H9 (cell line): ENCODE measurements at regions not wholly inside any gene's neighbourhood (a gene's known extent, or its start where the extent isn't known, plus 50 kb on each side); places are given as distances from the start of the nearest gene placed in this dataset.

Experiments
- DNase-seq: peaks from one replicate; pipeline ENCODE4 v3.0.0-alpha.2; 2017
- H2AFZ ChIP-seq: one replicate; pipeline ENCODE4 v1.6.1; 2013; ENCODE audit warnings: mild to moderate bottlenecking, low read length, control low read depth, moderate library complexity
- H2AK5ac ChIP-seq: 2 replicates; pipeline ENCODE4 v1.6.1; 2013; ENCODE audit warnings: low read length, control low read depth, mixed read lengths; ENCODE audit not compliant: insufficient read length
- H2BK120ac ChIP-seq: one replicate; pipeline ENCODE4 v1.6.1; 2013; ENCODE audit warnings: low read depth, mild to moderate bottlenecking, low read length, control low read depth, inconsistent platforms; ENCODE audit not compliant: poor library complexity, severe bottlenecking
- H2BK12ac ChIP-seq: 2 replicates; pipeline ENCODE4 v1.6.1; 2013; ENCODE audit warnings: low read length, control low read depth, mixed read lengths, low read depth; ENCODE audit not compliant: insufficient read length
- H2BK15ac ChIP-seq: 2 replicates; pipeline ENCODE4 v1.6.1; 2013; ENCODE audit warnings: low read depth, low read length, control low read depth
- H2BK20ac ChIP-seq: one replicate; pipeline ENCODE4 v1.6.1; 2013; ENCODE audit warnings: low read depth, mild to moderate bottlenecking, low read length, control low read depth, inconsistent platforms; ENCODE audit not compliant: poor library complexity, severe bottlenecking
- H2BK5ac ChIP-seq: 2 replicates; pipeline ENCODE4 v1.6.1; 2013; ENCODE audit warnings: low read length, control low read depth, mixed read lengths; ENCODE audit not compliant: insufficient read length
- H3K14ac ChIP-seq: 2 replicates; pipeline ENCODE4 v1.6.1; 2013; ENCODE audit warnings: low read length, control low read depth; ENCODE audit not compliant: insufficient read depth
- H3K18ac ChIP-seq: 2 replicates; pipeline ENCODE4 v1.6.1; 2013; ENCODE audit warnings: low read depth, mild to moderate bottlenecking, mixed read lengths, low read length, control low read depth; ENCODE audit not compliant: insufficient read length
- H3K23ac ChIP-seq: 2 replicates; pipeline ENCODE4 v1.6.1; 2013; ENCODE audit warnings: low read length, control low read depth, mixed read lengths, low read depth; ENCODE audit not compliant: insufficient read length
- H3K23me2 ChIP-seq: 2 replicates; pipeline ENCODE4 v1.6.1; 2013; ENCODE audit warnings: low read depth, mild to moderate bottlenecking, mixed read lengths, low read length, control low read depth; ENCODE audit not compliant: insufficient read length, poor library complexity, severe bottlenecking
- H3K27ac ChIP-seq: 2 replicates; pipeline ENCODE4 v1.5.1; 2013; ENCODE audit warnings: low read length, control low read depth, mixed read lengths, low read depth; ENCODE audit not compliant: insufficient read length
- H3K27me3 ChIP-seq: 2 replicates; pipeline ENCODE4 v1.6.1; 2013; ENCODE audit warnings: low read length, control low read depth, inconsistent platforms; ENCODE audit not compliant: insufficient read depth
- H3K4ac ChIP-seq: 2 replicates; pipeline ENCODE4 v1.6.1; 2013; ENCODE audit warnings: low read depth, mild to moderate bottlenecking, control low read depth, inconsistent platforms, low read length, moderate library complexity
- H3K4me1 ChIP-seq: 2 replicates; pipeline ENCODE4 v1.6.1; 2013; ENCODE audit warnings: low read length, control low read depth, inconsistent platforms; ENCODE audit not compliant: insufficient read depth
- H3K4me2 ChIP-seq: 2 replicates; pipeline ENCODE4 v1.6.1; 2013; ENCODE audit warnings: low read length, control low read depth, mixed read lengths; ENCODE audit not compliant: insufficient read length, insufficient read depth
- H3K56ac ChIP-seq: 2 replicates; pipeline ENCODE4 v1.6.1; 2013; ENCODE audit warnings: low read depth, mild to moderate bottlenecking, mixed read lengths, low read length, control low read depth; ENCODE audit not compliant: insufficient read length
- H3K79me1 ChIP-seq: 2 replicates; pipeline ENCODE4 v1.6.1; 2013; ENCODE audit warnings: low read depth, mild to moderate bottlenecking, moderate library complexity, low read length, control low read depth, inconsistent platforms; ENCODE audit not compliant: insufficient read depth, poor library complexity, severe bottlenecking
- H3K79me2 ChIP-seq: 2 replicates; pipeline ENCODE4 v1.6.1; 2013; ENCODE audit warnings: low read length, control low read depth, inconsistent platforms; ENCODE audit not compliant: insufficient read depth
- H3K9ac ChIP-seq: 2 replicates; pipeline ENCODE4 v1.6.1; 2013; ENCODE audit warnings: low read length, control low read depth, mixed read lengths; ENCODE audit not compliant: insufficient read length; ENCODE audit errors: extremely low read depth
- H3K9me3 ChIP-seq: one replicate; pipeline ENCODE4 v1.6.1; 2013; ENCODE audit warnings: low read depth, low read length, inconsistent platforms; ENCODE audit not compliant: control insufficient read depth
- H3T11ph ChIP-seq: one replicate; pipeline ENCODE4 v1.6.1; 2013; ENCODE audit warnings: mild to moderate bottlenecking, low read length, control low read depth, inconsistent platforms
- H4K20me1 ChIP-seq: one replicate; pipeline ENCODE4 v1.6.1; 2013; ENCODE audit not compliant: control insufficient read depth, insufficient read length, insufficient read depth
- H4K5ac ChIP-seq: 2 replicates; pipeline ENCODE4 v1.6.1; 2013; ENCODE audit warnings: low read depth, mild to moderate bottlenecking, mixed read lengths, low read length, control low read depth; ENCODE audit not compliant: insufficient read length
- H4K8ac ChIP-seq: replicated peaks from 2 replicates; pipeline ENCODE4 v1.6.1; 2013; ENCODE audit warnings: low read length, control low read depth, mixed read lengths, low read depth; ENCODE audit not compliant: insufficient read length
- H4K91ac ChIP-seq: 2 replicates; pipeline ENCODE4 v1.6.1; 2013; ENCODE audit warnings: low read depth, mild to moderate bottlenecking, moderate library complexity, mixed read lengths, low read length, control low read depth; ENCODE audit not compliant: insufficient read length
- H3K27ac Mint-ChIP-seq, 3 experiments: 2 replicates in 2 of 3; 3 replicates in 1 of 3; pipeline ENCODE4 v1.8.0; 2020 to 2021; ENCODE audit warnings: mixed read lengths in 3 of 3, mild to moderate bottlenecking in 1 of 3, moderate library complexity in 1 of 3
- H3K27me3 Mint-ChIP-seq: 2 replicates; pipeline ENCODE4 v1.8.0; 2021; ENCODE audit warnings: low read depth, mild to moderate bottlenecking, moderate library complexity, mixed read lengths
- H3K36me3 Mint-ChIP-seq, 3 experiments: 2 replicates in 2 of 3; 3 replicates in 1 of 3; pipeline ENCODE4 v1.8.0; 2020 to 2021; ENCODE audit warnings: low read depth in 3 of 3, mixed read lengths in 3 of 3; ENCODE audit not compliant: insufficient read depth in 1 of 3
- H3K4me1 Mint-ChIP-seq, 2 experiments: 2 replicates each; pipeline ENCODE4 v1.8.0; 2020; ENCODE audit warnings: mixed read lengths in 2 of 2
- H3K4me3 Mint-ChIP-seq, 2 experiments: 2 replicates in 1 of 2; 3 replicates in 1 of 2; pipeline ENCODE4 v1.8.0; 2020 to 2021; ENCODE audit warnings: mild to moderate bottlenecking in 2 of 2, mixed read lengths in 2 of 2, moderate library complexity in 1 of 2
- H3K9me3 Mint-ChIP-seq, 2 experiments: 2 replicates in 1 of 2; 3 replicates in 1 of 2; pipeline ENCODE4 v1.8.0; 2020; ENCODE audit warnings: mild to moderate bottlenecking in 2 of 2, mixed read lengths in 2 of 2, moderate library complexity in 1 of 2
- WGBS: extraction: QIAGEN DNeasy Blood & Tissue Kit; methylation state at CpG from one replicate; pipeline ENCODE4 v1.1.7; 2013; ENCODE audit warnings: missing lambda C conversion rate, low lambda C conversion rate, mixed read lengths; ENCODE audit not compliant: insufficient read length; ENCODE audit errors: extremely low coverage; 5-methylcytosine and 5-hydroxymethylcytosine counted together
- TF ChIP-seq, protein P1 (sequence below): fragments of 200-600 bp; sonication (generic); conservative IDR thresholded peaks from 3 replicates; pipeline ENCODE4 v1.8.0; 2021; ENCODE audit warnings: antibody characterized with exemption, mild to moderate bottlenecking

- Histone ChIP-seq H4K91ac (no peak overlapping the region), H3K23ac (no peak overlapping the region), H2BK20ac (no peak overlapping the region), H3K4me1 (no peaks in the 10 kb centered on the region), H3K9ac (no peak overlapping the region), H4K5ac (no peak overlapping the region), H2BK15ac (no peak overlapping the region), H3K27me3 (no peaks in the 10 kb centered on the region), H3T11ph (no peak overlapping the region), H2AK5ac (no peak overlapping the region), H2BK5ac (no peak overlapping the region), H3K79me2 (no peaks in the 10 kb centered on the region), H3K9me3 (no peaks in the 10 kb centered on the region), H3K4me2 (no peak overlapping the region), H4K20me1 (no peaks in the 10 kb centered on the region), H3K4ac (no peak overlapping the region), H3K56ac (no peak overlapping the region), H2BK120ac (no peak overlapping the region), H2AFZ (no peak overlapping the region), H3K14ac (no peak overlapping the region), H3K23me2 (no peaks in the 10 kb centered on the region), H3K18ac (no peak overlapping the region), H2BK12ac (no peak overlapping the region), H3K79me1 (no peaks in the 10 kb centered on the region), H3K27ac (no peak overlapping the region), H4K8ac (no peak overlapping the region)
- no peaks in the 10 kb centered on the region for H3K27me3 Mint-ChIP-seq
- H3K36me3 Mint-ChIP-seq = no peaks in the 10 kb centered on the region
- no CpG with 5 or more reads among the region's 4 CpGs for WGBS
- no peaks in the 10 kb centered on the region for H3K4me1 Mint-ChIP-seq
- H3K9me3 Mint-ChIP-seq = no peaks in the 10 kb centered on the region; a peak in 2 of 5 replicates
- TF ChIP-seq, protein P1, sequence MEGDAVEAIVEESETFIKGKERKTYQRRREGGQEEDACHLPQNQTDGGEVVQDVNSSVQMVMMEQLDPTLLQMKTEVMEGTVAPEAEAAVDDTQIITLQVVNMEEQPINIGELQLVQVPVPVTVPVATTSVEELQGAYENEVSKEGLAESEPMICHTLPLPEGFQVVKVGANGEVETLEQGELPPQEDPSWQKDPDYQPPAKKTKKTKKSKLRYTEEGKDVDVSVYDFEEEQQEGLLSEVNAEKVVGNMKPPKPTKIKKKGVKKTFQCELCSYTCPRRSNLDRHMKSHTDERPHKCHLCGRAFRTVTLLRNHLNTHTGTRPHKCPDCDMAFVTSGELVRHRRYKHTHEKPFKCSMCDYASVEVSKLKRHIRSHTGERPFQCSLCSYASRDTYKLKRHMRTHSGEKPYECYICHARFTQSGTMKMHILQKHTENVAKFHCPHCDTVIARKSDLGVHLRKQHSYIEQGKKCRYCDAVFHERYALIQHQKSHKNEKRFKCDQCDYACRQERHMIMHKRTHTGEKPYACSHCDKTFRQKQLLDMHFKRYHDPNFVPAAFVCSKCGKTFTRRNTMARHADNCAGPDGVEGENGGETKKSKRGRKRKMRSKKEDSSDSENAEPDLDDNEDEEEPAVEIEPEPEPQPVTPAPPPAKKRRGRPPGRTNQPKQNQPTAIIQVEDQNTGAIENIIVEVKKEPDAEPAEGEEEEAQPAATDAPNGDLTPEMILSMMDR = no peak
- H3K27ac Mint-ChIP-seq = no peak overlapping the region
- DNase-seq = no peak
- H3K4me3 Mint-ChIP-seq = no peak overlapping the region
Measured at GRCh38 chr1:101455166-101455565, 218.3 kb downstream of the S1PR1 start.
